ENCODE measurements at regions not wholly inside any gene's neighbourhood (a gene's known extent, or its start where the extent isn't known, plus 50 kb on each side); places are given as distances from the start of the nearest gene placed in this dataset.

GRCh38 chr13:40139896-40140520 lies 484.5 kb downstream of the COG6 start:
- no peaks in the 10 kb centered on the region for H3K36me3 ChIP-seq
- H3K4me1 ChIP-seq = no peaks in the 10 kb centered on the region
- no peak for DNase-seq
- H3K4me3 ChIP-seq = no peak overlapping the region
- H3K27ac ChIP-seq = no peak overlapping the region
- TF ChIP-seq CTCF (IDR thresholded peaks at IDR 0.05) (no peak), POLR2A (IDR thresholded peaks at IDR 0.05) (no peak)
- H3K27me3 ChIP-seq = no peaks in the 10 kb centered on the region
- H3K9me3 ChIP-seq = no peaks in the 10 kb centered on the region

- TF ChIP-seq CTCF (IDR thresholded peaks at IDR 0.05) = no peak
- no peak for TF ChIP-seq POLR2A (IDR thresholded peaks at IDR 0.05)
- H3K4me3 ChIP-seq = no peak overlapping the region
Observed at GRCh38 chr13:40141859-40142555, 486.5 kb downstream of the COG6 start.

GRCh38 chr13:40143106-40143505 lies 487.6 kb downstream of the COG6 start:
- Histone ChIP-seq H3K27ac (no peak overlapping the region), H3K27me3 (no peaks in the 10 kb centered on the region), H3K9me3 (no peaks in the 10 kb centered on the region), H3K36me3 (no peaks in the 10 kb centered on the region), H3K4me3 (no peak overlapping the region), H3K4me1 (no peaks in the 10 kb centered on the region)
- DNase-seq = no peak
- TF ChIP-seq POLR2A (IDR thresholded peaks at IDR 0.05) (no peak), CTCF (IDR thresholded peaks at IDR 0.05) (no peak)

More at GRCh38 chr13:40141859-40142555, 486.5 kb downstream of the COG6 start:
- H3K9me3 ChIP-seq = no peaks in the 10 kb centered on the region
- no peaks in the 10 kb centered on the region for H3K27me3 ChIP-seq
- no peaks in the 10 kb centered on the region for H3K4me1 ChIP-seq
- H3K27ac ChIP-seq = no peak overlapping the region
- no peak for DNase-seq
- no peaks in the 10 kb centered on the region for H3K36me3 ChIP-seq

GRCh38 chr13:40143559-40143958 lies 488.1 kb downstream of the COG6 start:
- Histone ChIP-seq H3K27me3 (no peaks in the 10 kb centered on the region), H3K36me3 (no peaks in the 10 kb centered on the region), H3K4me1 (no peaks in the 10 kb centered on the region), H3K9me3 (no peaks in the 10 kb centered on the region), H3K27ac (no peak overlapping the region), H3K4me3 (no peak overlapping the region)
- TF ChIP-seq CTCF (IDR thresholded peaks at IDR 0.05) (no peak), POLR2A (IDR thresholded peaks at IDR 0.05) (no peak)
- no peak for DNase-seq

- no peaks in the 10 kb centered on the region for H3K36me3 ChIP-seq
- no peaks in the 10 kb centered on the region for H3K27me3 ChIP-seq
- no peak for DNase-seq
- no peak overlapping the region for H3K4me3 ChIP-seq
- no peak for TF ChIP-seq CTCF (IDR thresholded peaks at IDR 0.05)
- no peak for TF ChIP-seq POLR2A (IDR thresholded peaks at IDR 0.05)
- no peaks in the 10 kb centered on the region for H3K4me1 ChIP-seq
- no peak overlapping the region for H3K27ac ChIP-seq
- H3K9me3 ChIP-seq = no peaks in the 10 kb centered on the region
Observed at GRCh38 chr13:40145139-40145538, 489.7 kb downstream of the COG6 start.

Data from Peyer's patch (tissue), 4 donors.